Testis (tissue), 2 donors: ENCODE measurements at regions not wholly inside any gene's neighbourhood (a gene's known extent, or its start where the extent isn't known, plus 50 kb on each side); places are given as distances from the start of the nearest gene placed in this dataset.

ENCODE experiments used
- POLR2A ChIP-seq: fragments of 450-650 bp; IDR thresholded peaks from one replicate; pipeline ENCODE4 v1.6.1; 2017; ENCODE audit warnings: antibody characterized with exemption, mild to moderate bottlenecking, moderate library complexity
- TF ChIP-seq, protein P1 (sequence below), 3 experiments: fragments of 450-650 bp in 2 of 3; fragments of 200-600 bp in 1 of 3; sonication (generic) in 1 of 3; IDR thresholded peaks; one replicate each; pipeline ENCODE4 v1.5.1; 2016 to 2019; ENCODE audit warnings: antibody characterized with exemption in 3 of 3, mild to moderate bottlenecking in 2 of 3, moderate library complexity in 1 of 3

DNA sequence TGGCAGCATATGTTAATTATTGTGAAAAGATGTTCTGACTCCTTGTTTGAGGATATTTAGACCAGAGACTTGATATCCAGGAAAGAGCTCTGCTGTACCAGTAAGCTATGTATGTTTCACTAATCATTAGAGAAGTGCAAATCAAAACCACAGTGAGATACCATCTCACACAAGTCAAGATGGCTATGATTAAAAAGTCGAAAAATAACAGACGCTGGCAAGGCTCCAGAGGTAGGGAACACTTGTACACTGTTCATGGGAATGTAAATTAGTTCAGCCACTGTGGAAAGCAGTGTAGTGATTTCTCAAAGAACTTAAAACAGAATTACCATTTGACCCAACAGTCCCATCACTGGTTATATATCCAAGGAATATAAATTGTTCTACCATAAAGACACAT lies 171.6 kb downstream of the DPY19L2 start:
- TF ChIP-seq, protein P1, sequence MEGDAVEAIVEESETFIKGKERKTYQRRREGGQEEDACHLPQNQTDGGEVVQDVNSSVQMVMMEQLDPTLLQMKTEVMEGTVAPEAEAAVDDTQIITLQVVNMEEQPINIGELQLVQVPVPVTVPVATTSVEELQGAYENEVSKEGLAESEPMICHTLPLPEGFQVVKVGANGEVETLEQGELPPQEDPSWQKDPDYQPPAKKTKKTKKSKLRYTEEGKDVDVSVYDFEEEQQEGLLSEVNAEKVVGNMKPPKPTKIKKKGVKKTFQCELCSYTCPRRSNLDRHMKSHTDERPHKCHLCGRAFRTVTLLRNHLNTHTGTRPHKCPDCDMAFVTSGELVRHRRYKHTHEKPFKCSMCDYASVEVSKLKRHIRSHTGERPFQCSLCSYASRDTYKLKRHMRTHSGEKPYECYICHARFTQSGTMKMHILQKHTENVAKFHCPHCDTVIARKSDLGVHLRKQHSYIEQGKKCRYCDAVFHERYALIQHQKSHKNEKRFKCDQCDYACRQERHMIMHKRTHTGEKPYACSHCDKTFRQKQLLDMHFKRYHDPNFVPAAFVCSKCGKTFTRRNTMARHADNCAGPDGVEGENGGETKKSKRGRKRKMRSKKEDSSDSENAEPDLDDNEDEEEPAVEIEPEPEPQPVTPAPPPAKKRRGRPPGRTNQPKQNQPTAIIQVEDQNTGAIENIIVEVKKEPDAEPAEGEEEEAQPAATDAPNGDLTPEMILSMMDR (IDR thresholded peaks at IDR 0.05), result no peak
- TF ChIP-seq POLR2A, result no peak
